A549 (cell line): ENCODE measurements at regions not wholly inside any gene's neighbourhood (a gene's known extent, or its start where the extent isn't known, plus 50 kb on each side); places are given as distances from the start of the nearest gene placed in this dataset.
"Not testable (repeated sequence)": the region's sequence is repeated elsewhere in the genome, so short reads cannot be mapped to it uniquely, and the experiment has no call there.

ENCODE experiments used
- CBX8 ChIP-seq: fragments of 200-600 bp; sonication (generic); IDR thresholded peaks from 2 replicates; pipeline ENCODE4 v1.6.1; 2016
- CHD4 ChIP-seq: fragments of 200-600 bp; sonication (generic); IDR thresholded peaks from 2 replicates; pipeline ENCODE4 v1.6.1; 2016; ENCODE audit warnings: antibody characterized with exemption, mild to moderate bottlenecking, borderline replicate concordance
- EP300 ChIP-seq, 2 experiments: fragments of >200 bp; sonication (Bioruptor Twin); formaldehyde crosslinking; IDR thresholded peaks; 2 replicates in 1 of 2; 3 replicates in 1 of 2; pipeline ENCODE4 v1.6.1; 2016 to 2017
- HDAC2 ChIP-seq: fragments of 200-600 bp; sonication (generic); IDR thresholded peaks from 2 replicates; pipeline ENCODE4 v1.6.1; 2016
- JUN ChIP-seq, 2 experiments: fragments of >200 bp; sonication (Bioruptor Twin); formaldehyde crosslinking; IDR thresholded peaks; 2 replicates in 1 of 2; 3 replicates in 1 of 2; pipeline ENCODE4 v1.6.1; 2016 to 2017
- KDM5A ChIP-seq: fragments of 200-600 bp; sonication (generic); IDR thresholded peaks from 2 replicates; pipeline ENCODE4 v1.6.1; 2016; ENCODE audit warnings: antibody characterized with exemption, mild to moderate bottlenecking
- MAZ ChIP-seq: fragments of 150-350 bp; IDR thresholded peaks from 2 replicates; pipeline ENCODE4 v1.6.1; 2014; ENCODE audit warnings: antibody characterized with exemption, low read depth, low read length, borderline replicate concordance
- NR3C1 ChIP-seq: fragments of >200 bp; sonication (Bioruptor Twin); formaldehyde crosslinking; IDR thresholded peaks from 3 replicates; pipeline ENCODE4 v1.6.1; 2017
- POLR2AphosphoS2 ChIP-seq: conservative IDR thresholded peaks from 2 replicates; pipeline ENCODE4 v1.6.1; 2012; ENCODE audit warnings: low read length, improper control_type of control experiment, inconsistent platforms
- RAD21 ChIP-seq, 2 experiments: fragments of >200 bp in 1 of 2; sonication (Bioruptor Twin) in 1 of 2; formaldehyde crosslinking in 1 of 2; IDR thresholded peaks in 1 of 2; conservative IDR thresholded peaks in 1 of 2; 2 replicates in 1 of 2; 3 replicates in 1 of 2; pipeline ENCODE4 v1.6.1; 2012 to 2018; ENCODE audit warnings: inconsistent platforms in 1 of 2
- RFX5 ChIP-seq: fragments of 450-650 bp; IDR thresholded peaks from 2 replicates; pipeline ENCODE4 v1.7.1; 2014; ENCODE audit warnings: antibody characterized with exemption, mild to moderate bottlenecking, moderate library complexity
- TFCP2L1 ChIP-seq: fragments of 250-450 bp; sonication (Bioruptor Pico); IDR thresholded peaks from 2 replicates; pipeline ENCODE4 v1.5.0; 2021; ENCODE audit warnings: mild to moderate bottlenecking
- TF ChIP-seq, protein P1 (sequence below): fragments of >200 bp; sonication (Bioruptor Twin); formaldehyde crosslinking; IDR thresholded peaks from 3 replicates; pipeline ENCODE4 v1.5.1; 2016

GRCh38 chr17:30718691-30719090 lies 105.8 kb downstream of the CRLF3 start:
- not testable (repeated sequence) for TF ChIP-seq TFCP2L1 (CRISPR knock-in tag); MAZ; RAD21 (conservative IDR thresholded peaks at IDR 0.05 in 1 of 2, IDR thresholded peaks at IDR 0.05 in 1 of 2); JUN (IDR thresholded peaks at IDR 0.05); POLR2AphosphoS2; KDM5A; CBX8; NR3C1; CHD4; HDAC2; RFX5; EP300 (IDR thresholded peaks at IDR 0.05)
- TF ChIP-seq, protein P1, sequence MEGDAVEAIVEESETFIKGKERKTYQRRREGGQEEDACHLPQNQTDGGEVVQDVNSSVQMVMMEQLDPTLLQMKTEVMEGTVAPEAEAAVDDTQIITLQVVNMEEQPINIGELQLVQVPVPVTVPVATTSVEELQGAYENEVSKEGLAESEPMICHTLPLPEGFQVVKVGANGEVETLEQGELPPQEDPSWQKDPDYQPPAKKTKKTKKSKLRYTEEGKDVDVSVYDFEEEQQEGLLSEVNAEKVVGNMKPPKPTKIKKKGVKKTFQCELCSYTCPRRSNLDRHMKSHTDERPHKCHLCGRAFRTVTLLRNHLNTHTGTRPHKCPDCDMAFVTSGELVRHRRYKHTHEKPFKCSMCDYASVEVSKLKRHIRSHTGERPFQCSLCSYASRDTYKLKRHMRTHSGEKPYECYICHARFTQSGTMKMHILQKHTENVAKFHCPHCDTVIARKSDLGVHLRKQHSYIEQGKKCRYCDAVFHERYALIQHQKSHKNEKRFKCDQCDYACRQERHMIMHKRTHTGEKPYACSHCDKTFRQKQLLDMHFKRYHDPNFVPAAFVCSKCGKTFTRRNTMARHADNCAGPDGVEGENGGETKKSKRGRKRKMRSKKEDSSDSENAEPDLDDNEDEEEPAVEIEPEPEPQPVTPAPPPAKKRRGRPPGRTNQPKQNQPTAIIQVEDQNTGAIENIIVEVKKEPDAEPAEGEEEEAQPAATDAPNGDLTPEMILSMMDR: not testable (repeated sequence)
